HCT116 (cell line): ENCODE measurements at regions not wholly inside any gene's neighbourhood (a gene's known extent, or its start where the extent isn't known, plus 50 kb on each side); places are given as distances from the start of the nearest gene placed in this dataset.

Source experiments
- ATAC-seq: fragments of 200-7000 bp; cut with Tn5 transposase; 2 replicates; pipeline ENCODE4 v1.9.1; 2020; ENCODE audit warnings: mild to moderate bottlenecking, moderate library complexity
- BruUV-seq: library from RNA; stranded (reverse); fragments of 400-500 nt; replicated peaks from 2 replicates; lab custom pipeline; 2021; lab: Mats Ljungman, UMichigan
- CTCF ChIA-PET: fragments of 300-600 bp; sonication (Branson Sonifier 250); formaldehyde crosslinking; loops from one replicate; lab custom pipeline; 2021; ENCODE audit warnings: antibody characterized with exemption; lab: Charles Lee
- POLR2A ChIA-PET: fragments of 300-600, 350-600 bp; sonication (Branson Sonifier 250); formaldehyde crosslinking; loops from one replicate; lab custom pipeline; 2021; ENCODE audit warnings: antibody characterized with exemption; lab: Charles Lee
- RAD21 ChIA-PET, 2 experiments: fragments of 300-600 bp; sonication (Branson Sonifier 250); formaldehyde crosslinking; loops; one replicate each; lab custom pipeline; 2023; ENCODE audit warnings: low total read pairs in 2 of 2; ENCODE audit not compliant: uncharacterized antibody in 2 of 2, unreplicated experiment in 2 of 2, low non-redundant PET in 1 of 2; lab: Charles Lee
- DNase-seq: peaks from one replicate; pipeline ENCODE4 v3.0.0-alpha.2; 2010; ENCODE audit warnings: low read depth, low spot score
- H2AFZ ChIP-seq: fragments of 200-600 bp; shearing (Covaris generic), sonication (generic); 2 replicates; pipeline ENCODE4 v1.6.1; 2017; ENCODE audit warnings: low read depth, mixed run types, mixed read lengths, antibody characterized with exemption, low read length; ENCODE audit not compliant: poor library complexity, severe bottlenecking
- H3K27ac ChIP-seq: 2 replicates; pipeline ENCODE4 v1.5.1; 2012; ENCODE audit warnings: low read depth, low read length
- H3K27me3 ChIP-seq: fragments of 200-600 bp; sonication (generic); 2 replicates; pipeline ENCODE4 v1.6.1; 2016; ENCODE audit warnings: mixed run types, low read length, mixed read lengths; ENCODE audit not compliant: insufficient read depth
- H3K36me3 ChIP-seq, 2 experiments: fragments of 200-500 bp in 1 of 2; fragments of 200-600 bp in 1 of 2; sonication (Bioruptor generic) in 1 of 2; sonication (generic) in 1 of 2; 2 replicates each; pipeline versions ENCODE4 v1.5.1 to v1.6.1; 2014 to 2016; ENCODE audit warnings: low read length in 2 of 2, inconsistent platforms in 1 of 2, mixed read lengths in 1 of 2, mixed run types in 1 of 2; ENCODE audit not compliant: insufficient read depth in 2 of 2, control insufficient read depth in 1 of 2
- H3K4me1 ChIP-seq, 2 experiments: fragments of 200-600 bp in 1 of 2; sonication (generic) in 1 of 2; 2 replicates each; pipeline versions ENCODE4 v1.5.1 to v1.6.1; 2012 to 2017; ENCODE audit warnings: low read length in 2 of 2, inconsistent platforms in 1 of 2, mild to moderate bottlenecking in 1 of 2, mixed read lengths in 1 of 2, mixed run types in 1 of 2, moderate library complexity in 1 of 2; ENCODE audit not compliant: insufficient read depth in 2 of 2, control insufficient read depth in 1 of 2
- H3K4me2 ChIP-seq: fragments of 200-600 bp; sonication (generic); 2 replicates; pipeline ENCODE4 v1.6.1; 2017; ENCODE audit warnings: mixed run types, low read length, mixed read lengths
- H3K4me3 ChIP-seq, 2 experiments: fragments of 200-600 bp in 1 of 2; sonication (generic) in 1 of 2; replicated peaks in 1 of 2; 2 replicates each; pipeline ENCODE4 v1.5.1; 2011 to 2016; ENCODE audit warnings: low read length in 2 of 2, control low read depth in 1 of 2, low read depth in 1 of 2, mild to moderate bottlenecking in 1 of 2, mixed read lengths in 1 of 2, mixed run types in 1 of 2
- H3K79me2 ChIP-seq: fragments of 200-600 bp; sonication (generic); 2 replicates; pipeline ENCODE4 v1.6.1; 2017; ENCODE audit warnings: mild to moderate bottlenecking, mixed run types, low read length, moderate library complexity, mixed read lengths; ENCODE audit not compliant: insufficient read depth
- H3K9ac ChIP-seq: fragments of 200-600 bp; sonication (generic); 2 replicates; pipeline ENCODE4 v1.6.1; 2016; ENCODE audit warnings: low read length, mixed read lengths
- H3K9me2 ChIP-seq: fragments of 200-600 bp; sonication (generic), shearing (Covaris generic); 2 replicates; pipeline ENCODE4 v1.6.1; 2017; ENCODE audit warnings: mixed run types, mild to moderate bottlenecking, moderate library complexity; ENCODE audit not compliant: insufficient read depth
- H3K9me3 ChIP-seq, 2 experiments: fragments of 200-500 bp in 1 of 2; fragments of 200-600 bp in 1 of 2; sonication (Bioruptor generic) in 1 of 2; sonication (generic) in 1 of 2; 2 replicates each; pipeline ENCODE4 v1.6.1; 2014 to 2017; ENCODE audit warnings: low read length in 2 of 2, mixed read lengths in 2 of 2, inconsistent platforms in 1 of 2, low read depth in 1 of 2, mild to moderate bottlenecking in 1 of 2, mixed run types in 1 of 2, moderate library complexity in 1 of 2; ENCODE audit not compliant: control insufficient read depth in 1 of 2, insufficient read depth in 1 of 2
- H4K20me1 ChIP-seq: fragments of 200-600 bp; sonication (generic), shearing (Covaris generic); 2 replicates; pipeline ENCODE4 v1.6.1; 2017; ENCODE audit warnings: mixed run types, mild to moderate bottlenecking, moderate library complexity; ENCODE audit not compliant: insufficient read depth
- CBX3 ChIP-seq: IDR thresholded peaks from 2 replicates; pipeline ENCODE4 v1.6.1; 2012; ENCODE audit warnings: low read depth
- EZH2 ChIP-seq: fragments of 200-600 bp; sonication (generic); IDR thresholded peaks from 2 replicates; pipeline ENCODE4 v1.6.1; 2017; ENCODE audit warnings: antibody characterized with exemption, mixed run types
- EZH2phosphoT487 ChIP-seq: fragments of 200-600 bp; IDR thresholded peaks from 2 replicates; pipeline ENCODE4 v1.6.1; 2018; ENCODE audit warnings: antibody characterized with exemption, borderline replicate concordance
- POLR2A ChIP-seq: IDR thresholded peaks from 2 replicates; pipeline ENCODE4 v1.7.0; 2011; ENCODE audit warnings: borderline replicate concordance; ENCODE audit not compliant: insufficient read depth, insufficient read length; ENCODE audit errors: extremely low read depth
- POLR2AphosphoS5 ChIP-seq: IDR thresholded peaks from 2 replicates; pipeline ENCODE4 v1.6.1; 2011; ENCODE audit warnings: mild to moderate bottlenecking, low read depth, low read length, moderate library complexity
- SIN3A ChIP-seq: IDR thresholded peaks from 2 replicates; pipeline ENCODE4 v1.6.1; 2012; ENCODE audit warnings: low read depth
- SRF ChIP-seq: IDR thresholded peaks from 2 replicates; pipeline ENCODE4 v1.6.1; 2012; ENCODE audit warnings: low read depth
- TCF7L2 ChIP-seq: IDR thresholded peaks from 2 replicates; pipeline ENCODE4 v1.7.0; 2011; ENCODE audit warnings: borderline replicate concordance, inconsistent platforms; ENCODE audit not compliant: insufficient read depth, insufficient read length; ENCODE audit errors: extremely low read depth
- YY1 ChIP-seq: IDR thresholded peaks from 2 replicates; pipeline ENCODE4 v1.6.1; 2011; ENCODE audit warnings: low read length, low read depth, moderate library complexity, mild to moderate bottlenecking; ENCODE audit not compliant: insufficient replicate concordance; ENCODE audit errors: extremely low read depth
- ZFX ChIP-seq: fragments of 450-650 bp; IDR thresholded peaks from 2 replicates; pipeline ENCODE4 v1.6.1; 2017
- ZNF274 ChIP-seq: fragments of 200-500 bp; sonication (Bioruptor generic); IDR thresholded peaks from 2 replicates; pipeline ENCODE4 v1.6.1; 2014; ENCODE audit warnings: mild to moderate bottlenecking, low read depth, low read length, inconsistent platforms
- intact Hi-C: fragments of 100-400 bp; cut with micrococcal nuclease; formaldehyde crosslinking; loops from 2 replicates; pipeline ENCODE4 v1.10.0; 2022
- TF ChIP-seq, protein P1 (sequence below): IDR thresholded peaks from 2 replicates; pipeline ENCODE4 v1.6.1; 2011; ENCODE audit warnings: mild to moderate bottlenecking, low read length, moderate library complexity; ENCODE audit not compliant: insufficient replicate concordance; ENCODE audit errors: extremely low read depth
- TF ChIP-seq, protein P2 (sequence below): IDR thresholded peaks from 2 replicates; pipeline ENCODE4 v1.6.1; 2012

DNA sequence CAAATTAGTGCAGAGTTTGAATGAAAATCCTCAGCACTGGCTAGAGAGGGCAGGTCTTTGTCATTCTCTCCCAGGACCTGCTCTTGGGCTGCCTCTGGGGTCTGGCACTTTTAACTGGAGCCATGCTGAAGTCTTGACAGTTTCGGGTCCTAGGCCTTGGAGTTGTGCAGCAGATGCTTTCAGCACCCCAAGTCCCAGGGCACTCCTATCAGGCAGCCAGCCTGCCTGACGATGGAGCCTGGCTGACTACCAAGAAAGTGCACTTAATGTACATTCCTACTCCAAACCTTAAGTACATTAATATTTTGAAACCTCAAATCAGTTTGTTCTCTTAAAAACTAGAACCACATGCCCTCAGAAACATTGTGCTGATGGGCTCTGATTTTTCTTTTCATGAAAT is 69.3 kb upstream of the CXCL14 start:
- Histone ChIP-seq H3K9ac (no peak overlapping the region), H3K9me2 (no peaks in the 10 kb centered on the region), H3K4me3 (no peak overlapping the region), H3K9me3 (no peaks in the 10 kb centered on the region), H3K4me2 (no peak overlapping the region), H3K27me3 (no peaks in the 10 kb centered on the region; the same call in none of the 2 replicates), H2AFZ (no peak overlapping the region), H3K36me3 (no peaks in the 10 kb centered on the region), H4K20me1 (no peaks in the 10 kb centered on the region), H3K27ac (no peak overlapping the region), H3K4me1 (peaks cover 0 to 6% of the 10 kb centered on the region in 2 experiments; a peak in 1 of 4 replicates), H3K79me2 (no peaks in the 10 kb centered on the region)
- DNase-seq (no peak), ATAC-seq (no peak)
- ChIA-PET CTCF (no interaction called here), POLR2A (no interaction called here), RAD21 (no interaction called here)
- intact Hi-C loops = no loop called here
- no TSS peak for BruUV-seq
- TF ChIP-seq POLR2AphosphoS5 (no peak), CBX3 (no peak), TCF7L2 (no peak), EZH2 (no peak), POLR2A (no peak)

DNA sequence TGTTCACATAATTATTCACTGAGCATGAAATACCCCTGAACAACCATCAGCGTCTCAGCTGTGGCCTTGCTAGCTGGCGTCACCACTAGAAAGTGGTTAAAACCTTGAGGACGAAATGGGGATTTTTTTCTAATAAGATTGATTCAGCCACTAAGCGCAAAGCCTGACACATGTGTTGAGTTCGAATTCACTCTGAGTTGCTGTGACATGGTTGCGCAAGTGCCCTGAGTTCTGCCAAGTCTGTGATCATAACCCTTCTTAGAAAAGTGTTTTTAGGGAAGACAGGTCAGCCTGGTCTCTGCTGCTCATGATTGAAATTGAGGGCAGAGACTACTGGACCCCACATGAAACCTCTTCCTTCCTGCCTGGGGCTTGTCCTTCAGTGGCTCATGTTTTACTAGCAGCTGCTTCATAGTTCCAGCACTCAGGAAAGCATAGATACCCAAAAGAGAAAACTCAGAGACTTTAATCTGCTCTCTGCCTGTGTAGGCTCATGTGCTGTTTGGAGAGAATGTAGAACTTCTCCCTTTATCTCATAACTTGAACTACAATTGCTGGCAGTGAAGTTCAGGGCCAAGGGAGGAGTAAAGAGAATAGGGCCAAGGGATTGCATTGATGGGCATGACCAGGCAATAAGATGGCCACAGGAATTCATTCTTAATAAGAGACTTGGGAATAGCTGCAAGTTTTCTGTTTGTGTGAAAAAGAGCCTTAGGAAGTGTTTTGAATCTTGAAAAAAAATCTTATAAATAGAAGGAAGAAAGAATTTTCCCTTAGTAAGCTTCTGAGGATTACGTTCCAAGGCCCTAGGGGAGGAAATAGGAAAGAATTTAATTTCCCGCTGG is 66.8 kb upstream of the CXCL14 start:
- H3K9me3 ChIP-seq = no peaks in the 10 kb centered on the region
- ChIA-PET POLR2A (no interaction called here), RAD21 (no interaction called here), CTCF (no interaction called here)
- H3K4me3 ChIP-seq = no peak overlapping the region
- no peak overlapping the region for H3K27ac ChIP-seq
- H3K9ac ChIP-seq = no peak overlapping the region
- peaks cover 16% of the 10 kb centered on the region for H3K27me3 ChIP-seq
- H3K4me1 ChIP-seq = no peaks in the 10 kb centered on the region
- DNase-seq = no peak
- no peaks in the 10 kb centered on the region for H3K79me2 ChIP-seq
- BruUV-seq = no TSS peak
- intact Hi-C loops = no loop called here
- ATAC-seq = no peak
- no peak overlapping the region for H3K4me2 ChIP-seq
- no peak overlapping the region for H2AFZ ChIP-seq
- no peaks in the 10 kb centered on the region for H3K36me3 ChIP-seq
- no peaks in the 10 kb centered on the region for H3K9me2 ChIP-seq
- no peaks in the 10 kb centered on the region for H4K20me1 ChIP-seq
- TF ChIP-seq POLR2A (no peak), POLR2AphosphoS5 (no peak), SIN3A (no peak), EZH2phosphoT487 (no peak), ZNF274 (no peak), CBX3 (no peak), SRF (no peak), EZH2 (no peak), ZFX (no peak), YY1 (no peak), TCF7L2 (no peak)
- TF ChIP-seq, protein P1, sequence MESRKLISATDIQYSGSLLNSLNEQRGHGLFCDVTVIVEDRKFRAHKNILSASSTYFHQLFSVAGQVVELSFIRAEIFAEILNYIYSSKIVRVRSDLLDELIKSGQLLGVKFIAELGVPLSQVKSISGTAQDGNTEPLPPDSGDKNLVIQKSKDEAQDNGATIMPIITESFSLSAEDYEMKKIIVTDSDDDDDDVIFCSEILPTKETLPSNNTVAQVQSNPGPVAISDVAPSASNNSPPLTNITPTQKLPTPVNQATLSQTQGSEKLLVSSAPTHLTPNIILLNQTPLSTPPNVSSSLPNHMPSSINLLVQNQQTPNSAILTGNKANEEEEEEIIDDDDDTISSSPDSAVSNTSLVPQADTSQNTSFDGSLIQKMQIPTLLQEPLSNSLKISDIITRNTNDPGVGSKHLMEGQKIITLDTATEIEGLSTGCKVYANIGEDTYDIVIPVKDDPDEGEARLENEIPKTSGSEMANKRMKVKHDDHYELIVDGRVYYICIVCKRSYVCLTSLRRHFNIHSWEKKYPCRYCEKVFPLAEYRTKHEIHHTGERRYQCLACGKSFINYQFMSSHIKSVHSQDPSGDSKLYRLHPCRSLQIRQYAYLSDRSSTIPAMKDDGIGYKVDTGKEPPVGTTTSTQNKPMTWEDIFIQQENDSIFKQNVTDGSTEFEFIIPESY = no peak
- TF ChIP-seq, protein P2, sequence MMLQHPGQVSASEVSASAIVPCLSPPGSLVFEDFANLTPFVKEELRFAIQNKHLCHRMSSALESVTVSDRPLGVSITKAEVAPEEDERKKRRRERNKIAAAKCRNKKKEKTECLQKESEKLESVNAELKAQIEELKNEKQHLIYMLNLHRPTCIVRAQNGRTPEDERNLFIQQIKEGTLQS = no peak
